HL-60/S4 (cell line): ENCODE measurements at regions not wholly inside any gene's neighbourhood (a gene's known extent, or its start where the extent isn't known, plus 50 kb on each side); places are given as distances from the start of the nearest gene placed in this dataset.

Experiments used
- in situ Hi-C: fragments of 300-500 bp; cut with MboI; formaldehyde crosslinking; loops from 2 replicates; pipeline ENCODE4 v1.14.3; 2022; ENCODE audit warnings: low sequenced_read_pairs

- in situ Hi-C loops = no loop called here
Observed at GRCh38 chr6:164130151-164130550, 715.6 kb downstream of the QKI start.

GRCh38 chr6:164129218-164129617 lies 714.7 kb downstream of the QKI start:
- in situ Hi-C loops = no loop called here

GRCh38 chr6:164128101-164128500 lies 713.6 kb downstream of the QKI start:
- in situ Hi-C loops = no loop called here

GRCh38 chr6:164124986-164125385 lies 710.5 kb downstream of the QKI start:
- in situ Hi-C loops = no loop called here

- in situ Hi-C loops = no loop called here
Observed at GRCh38 chr6:164124473-164124872, 710.0 kb downstream of the QKI start.

GRCh38 chr6:164122109-164122508 lies 707.6 kb downstream of the QKI start:
- in situ Hi-C loops = no loop called here

GRCh38 chr6:164121527-164121926 lies 707.0 kb downstream of the QKI start:
- in situ Hi-C loops = no loop called here

- in situ Hi-C loops = no loop called here
Observed at GRCh38 chr6:164114651-164115050, 700.1 kb downstream of the QKI start.

GRCh38 chr6:164114051-164114450 lies 699.5 kb downstream of the QKI start:
- in situ Hi-C loops = no loop called here

- in situ Hi-C loops = no loop called here
Observed at GRCh38 chr6:164113637-164114036, 699.1 kb downstream of the QKI start.

- in situ Hi-C loops = no loop called here
Observed at GRCh38 chr6:164109770-164110140, 695.2 kb downstream of the QKI start.

- in situ Hi-C loops = no loop called here
Observed at GRCh38 chr6:164108869-164109769, 694.6 kb downstream of the QKI start.

- in situ Hi-C loops = no loop called here
Observed at GRCh38 chr6:164108092-164108491, 693.6 kb downstream of the QKI start.

GRCh38 chr6:164107297-164107995 lies 692.9 kb downstream of the QKI start:
- in situ Hi-C loops = no loop called here

- in situ Hi-C loops = no loop called here
Observed at GRCh38 chr6:164106345-164106769, 691.8 kb downstream of the QKI start.

GRCh38 chr6:164105705-164106104 lies 691.2 kb downstream of the QKI start:
- in situ Hi-C loops = no loop called here

- in situ Hi-C loops = no loop called here
Observed at GRCh38 chr6:164104432-164104831, 689.9 kb downstream of the QKI start.

GRCh38 chr6:164102693-164103092 lies 688.2 kb downstream of the QKI start:
- in situ Hi-C loops = no loop called here

GRCh38 chr6:164101859-164102258 lies 687.3 kb downstream of the QKI start:
- in situ Hi-C loops = no loop called here

- in situ Hi-C loops = no loop called here
Observed at GRCh38 chr6:164099269-164099865, 684.8 kb downstream of the QKI start.

- in situ Hi-C loops = no loop called here
Observed at GRCh38 chr6:164098857-164099267, 684.3 kb downstream of the QKI start.
